Upper lobe of left lung (tissue), 4 donors: ENCODE measurements at regions not wholly inside any gene's neighbourhood (a gene's known extent, or its start where the extent isn't known, plus 50 kb on each side); places are given as distances from the start of the nearest gene placed in this dataset.

Source experiments
- CTCF ChIP-seq, 6 experiments: fragments of 450-650 bp in 4 of 6; fragments of 200-600 bp in 2 of 6; sonication (generic) in 2 of 6; IDR thresholded peaks; one replicate each; pipeline ENCODE4 v1.5.1; 2016 to 2019; ENCODE audit warnings: antibody characterized with exemption in 6 of 6
- POLR2A ChIP-seq, 4 donors: fragments of 450-650 bp; IDR thresholded peaks; one replicate each; pipeline ENCODE4 v1.5.1; 2016 to 2017; ENCODE audit warnings: antibody characterized with exemption in 4 of 4, mild to moderate bottlenecking in 2 of 4

GRCh38 chr3:191543018-191543417, 82.1 kb downstream of the PYDC2 start:
- TF ChIP-seq CTCF (IDR thresholded peaks at IDR 0.05) (no peak), POLR2A (IDR thresholded peaks at IDR 0.05) (no peak)
